ENCODE measurements at regions not wholly inside any gene's neighbourhood (a gene's known extent, or its start where the extent isn't known, plus 50 kb on each side); places are given as distances from the start of the nearest gene placed in this dataset.

- CTCF ChIA-PET, result interaction anchor here (0.8 kb wide), 1 partner anchor 48 kb away, joined by 6 read pairs; no protein-coding TSS in a partner anchor
- H3K4me2 ChIP-seq (replicated peaks; ENCODE audit: low read depth, low read length, poor library complexity, severe bottlenecking), result no peak overlapping the region
- H3K4me3 ChIP-seq (ENCODE audit: control extremely low read depth in 1 of 5, extremely low read depth in 1 of 5, insufficient read depth in 1 of 5, low read depth in 2 of 5, low read length in 4 of 5), result no peak overlapping the region
Observed at GRCh38 chr11:47914743-47915142, 65.6 kb upstream of the PTPRJ start.

More at GRCh38 chr11:47914743-47915142, 65.6 kb upstream of the PTPRJ start:
- no peaks in the 10 kb centered on the region for H3K9me3 Mint-ChIP-seq (ENCODE audit: insufficient read depth)
- POLR2A ChIA-PET, result no interaction called here
- H3K4me3 Mint-ChIP-seq, result peak overlapping the region; percentile 7
- Histone ChIP-seq H3K27ac (ENCODE audit: low read length in 2 of 2) (no peak overlapping the region), H4K20me1 (ENCODE audit: control insufficient read depth, insufficient read depth, low read length, poor library complexity, severe bottlenecking) (no peaks in the 10 kb centered on the region), H3K9ac (ENCODE audit: low read length) (no peak overlapping the region), H3K9me3 (ENCODE audit: control extremely low read depth in 1 of 3, control insufficient read depth in 2 of 3, insufficient read depth in 1 of 3, low read length in 2 of 3) (no peaks in the 10 kb centered on the region), H3K27me3 (replicated peaks in 1 of 4; ENCODE audit: control extremely low read depth in 1 of 4, control insufficient read depth in 3 of 4, insufficient read depth in 4 of 4, low read length in 3 of 4) (no peaks in the 10 kb centered on the region), H2AFZ (ENCODE audit: insufficient read depth, low read depth, low read length, poor library complexity, severe bottlenecking) (no peak overlapping the region), H3K36me3 (replicated peaks in 1 of 2; ENCODE audit: control extremely low read depth in 1 of 2, control insufficient read depth in 1 of 2, extremely low read depth in 1 of 2, insufficient read depth in 2 of 2, low read length in 1 of 2) (no peaks in the 10 kb centered on the region), H3K4me1 (ENCODE audit: control insufficient read depth in 2 of 2, insufficient read depth in 2 of 2, low read length in 2 of 2) (peaks cover 62 to 68% of the 10 kb centered on the region in 2 donors), H3K79me2 (ENCODE audit: control insufficient read depth, insufficient read depth, low read length) (no peaks in the 10 kb centered on the region)
- H3K27ac Mint-ChIP-seq, result no peak overlapping the region
- no peaks in the 10 kb centered on the region for H3K27me3 Mint-ChIP-seq
- intact Hi-C loops (cut with micrococcal nuclease), result no loop called here
- peaks cover 70% of the 10 kb centered on the region for H3K4me1 Mint-ChIP-seq
- WGBS (ENCODE audit: insufficient coverage), result no CpG with 5 or more reads among the region's 7 CpGs
- no peak for TF ChIP-seq CTCF (IDR thresholded peaks at IDR 0.05)
- TF ChIP-seq EZH2 (IDR thresholded peaks at IDR 0.05; ENCODE audit: borderline replicate concordance, insufficient read depth, low read depth, low read length, poor library complexity, severe bottlenecking), result no peak
- DNase-seq, result no peak
- no peak for ATAC-seq (ENCODE audit: low read depth)

Data from B cell (primary cell).